GM19468 (cell line): ENCODE measurements at regions not wholly inside any gene's neighbourhood (a gene's known extent, or its start where the extent isn't known, plus 50 kb on each side); places are given as distances from the start of the nearest gene placed in this dataset.
"Not testable (repeated sequence)": the region's sequence is repeated elsewhere in the genome, so short reads cannot be mapped to it uniquely, and the experiment has no call there.

Source experiments
- ATAC-seq: cut with Tn5 transposase; IDR thresholded peaks from one replicate; pipeline ENCODE4 v1.9.1; 2021; ENCODE audit warnings: mild to moderate bottlenecking, moderate library complexity, moderate number of reproducible peaks; ENCODE audit not compliant: unreplicated experiment; ENCODE audit errors: extremely low read depth

DNA sequence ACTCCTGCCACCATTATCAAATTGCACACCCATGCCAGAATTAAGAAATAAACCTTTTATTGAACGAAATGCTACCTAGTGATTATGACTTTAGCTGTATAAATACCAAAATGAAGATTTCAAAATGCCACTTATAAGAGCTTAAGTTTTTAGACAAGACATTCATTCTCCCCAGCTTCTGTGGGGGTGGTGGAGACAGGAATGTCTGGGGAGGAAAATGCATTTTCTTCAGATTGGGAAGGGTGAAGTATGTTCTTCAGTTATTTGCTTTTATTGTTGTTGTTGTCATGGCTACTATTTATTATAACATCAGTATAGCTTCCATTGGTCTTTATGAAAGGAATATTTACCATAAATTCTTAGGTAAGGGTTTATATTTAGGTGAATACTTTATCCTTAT lies 132.7 kb upstream of the GMNC start:
- ATAC-seq: no peak

DNA sequence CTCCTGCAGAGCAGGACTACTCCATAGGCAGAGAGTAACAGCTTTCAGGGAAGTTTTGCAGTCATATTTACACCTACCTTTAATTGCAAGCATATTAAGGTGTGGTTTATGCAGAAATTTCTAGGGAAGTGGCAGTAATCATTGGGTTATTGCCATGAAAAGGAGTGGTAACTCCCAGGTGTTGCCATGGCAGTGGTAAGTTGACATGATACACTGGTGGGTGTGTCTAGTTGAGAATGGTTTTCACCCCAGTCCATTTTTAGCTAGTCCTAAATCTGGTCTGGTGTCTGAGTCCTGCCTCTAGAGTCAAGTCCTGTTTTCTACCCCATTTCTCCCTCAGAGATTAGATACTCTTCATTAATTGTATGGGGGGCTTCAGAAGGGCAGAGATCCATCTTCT lies 128.4 kb upstream of the GMNC start:
- no peak for ATAC-seq

DNA sequence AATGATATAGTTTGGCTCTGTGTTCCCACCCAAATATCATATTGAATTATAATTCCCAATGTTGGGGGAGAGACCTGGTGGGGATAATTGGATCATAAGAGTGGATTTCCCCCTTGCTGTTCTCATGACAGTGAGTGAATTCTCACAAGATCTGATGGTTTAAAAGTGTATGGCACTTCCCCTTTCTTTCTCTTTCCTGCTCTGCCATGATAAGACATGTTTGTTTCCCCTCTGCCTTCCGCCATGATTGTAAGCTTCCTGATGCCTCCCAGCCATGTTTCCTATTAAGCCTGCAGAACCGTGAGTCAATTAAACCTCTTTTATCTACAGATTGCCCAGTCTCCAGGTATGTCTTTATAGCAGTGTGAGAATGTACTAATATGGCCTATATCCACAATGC lies 126.7 kb upstream of the GMNC start:
- ATAC-seq: no peak

DNA sequence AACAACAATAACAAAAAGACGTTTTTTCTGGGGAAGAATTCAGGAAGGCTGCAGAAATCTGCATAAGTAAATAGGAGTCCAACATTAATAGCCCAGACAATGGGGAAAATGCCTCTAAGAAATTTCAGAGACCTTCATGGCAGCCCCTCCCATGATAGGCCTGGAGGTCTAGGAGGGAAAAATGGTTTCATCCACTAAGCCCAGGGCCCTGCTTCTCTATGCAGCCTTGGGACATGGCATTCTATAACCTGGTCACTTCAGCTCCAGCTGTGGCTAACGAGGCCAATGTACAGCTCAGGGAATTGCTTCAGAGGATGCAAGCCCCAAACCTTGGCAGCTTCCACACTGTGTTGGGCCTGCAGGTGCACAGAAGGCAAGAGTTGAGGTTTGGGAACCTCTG lies 125.6 kb upstream of the GMNC start:
- no peak for ATAC-seq

GRCh38 chr3:190984502-190985244 lies 122.2 kb upstream of the GMNC start:
- ATAC-seq: no peak

DNA sequence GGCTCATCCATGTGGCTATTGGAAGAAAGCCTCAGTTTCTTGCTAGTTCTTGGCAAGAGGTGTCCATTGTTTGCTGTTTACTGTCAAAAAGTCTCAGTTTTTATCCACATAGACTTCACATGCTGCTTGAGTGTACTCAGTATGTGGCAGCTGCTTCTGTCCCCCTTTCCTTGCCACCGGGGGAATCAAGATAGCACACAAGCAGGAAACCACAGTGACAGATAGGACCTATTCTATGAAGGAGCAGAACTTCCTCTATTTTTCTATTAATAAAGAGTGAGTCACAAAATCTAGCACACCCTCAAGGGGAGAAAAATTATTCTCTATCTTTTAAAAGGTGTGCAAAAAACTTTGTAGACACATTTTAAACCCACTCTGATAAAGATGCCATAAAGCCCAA lies 121.4 kb upstream of the GMNC start:
- no peak for ATAC-seq

DNA sequence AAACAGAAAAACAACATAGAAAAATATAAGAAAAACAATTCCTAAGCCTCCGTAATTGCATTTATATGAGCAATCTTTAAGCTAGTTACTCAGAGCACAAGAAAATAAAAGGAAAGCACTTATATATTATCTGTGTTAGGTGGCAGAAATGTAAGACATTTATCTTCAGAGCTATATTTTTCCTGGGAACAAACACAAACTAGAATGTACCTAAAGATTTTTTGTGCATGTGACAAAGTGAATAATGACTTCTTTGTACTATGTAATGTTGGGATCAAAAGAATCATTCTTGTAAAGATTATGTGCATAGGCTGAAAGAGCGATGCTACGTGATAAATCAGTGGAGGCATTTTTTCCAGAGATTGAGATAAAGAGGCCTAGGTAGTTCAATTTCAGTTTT lies 111.3 kb upstream of the GMNC start:
- ATAC-seq: no peak

DNA sequence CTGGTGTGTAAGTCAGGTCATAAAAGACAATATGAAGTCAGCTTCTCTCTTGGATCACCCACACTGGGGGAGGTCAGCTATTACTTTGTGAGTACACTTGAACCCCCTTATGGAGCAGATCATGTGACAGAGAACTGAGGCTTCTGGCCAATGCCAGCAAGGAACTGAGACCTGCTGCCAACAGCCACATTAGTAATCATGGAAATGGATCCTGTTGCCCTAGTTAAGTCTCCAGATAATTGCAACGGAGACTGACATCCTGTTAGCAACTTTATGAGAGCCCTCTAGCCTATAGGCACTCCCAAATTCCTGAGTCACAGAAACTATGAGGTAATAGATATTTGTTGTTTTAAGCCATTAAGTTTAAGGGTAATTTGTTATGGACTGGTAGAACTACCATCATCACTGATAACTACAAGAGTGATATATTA lies 110.4 kb upstream of the GMNC start:
- no peak for ATAC-seq

DNA sequence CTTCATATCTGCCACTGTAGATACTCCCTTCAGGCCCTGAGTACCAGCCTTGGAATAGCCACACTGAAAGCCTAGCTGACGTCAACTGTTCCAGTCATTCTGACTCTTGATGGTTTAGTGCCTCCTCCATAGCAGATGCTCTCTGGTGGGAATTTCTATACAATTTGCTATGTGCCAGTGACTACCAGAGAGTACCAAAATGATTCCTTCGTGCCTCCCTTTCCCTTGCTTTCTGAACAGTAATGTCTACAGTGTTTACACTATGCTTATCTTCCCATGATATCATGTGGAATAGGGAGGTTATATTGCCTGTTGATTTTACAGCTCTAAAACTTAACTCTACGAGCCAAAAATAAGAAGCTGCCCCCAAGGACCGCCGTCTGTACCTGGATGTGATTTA lies 109.7 kb upstream of the GMNC start:
- no peak for ATAC-seq

DNA sequence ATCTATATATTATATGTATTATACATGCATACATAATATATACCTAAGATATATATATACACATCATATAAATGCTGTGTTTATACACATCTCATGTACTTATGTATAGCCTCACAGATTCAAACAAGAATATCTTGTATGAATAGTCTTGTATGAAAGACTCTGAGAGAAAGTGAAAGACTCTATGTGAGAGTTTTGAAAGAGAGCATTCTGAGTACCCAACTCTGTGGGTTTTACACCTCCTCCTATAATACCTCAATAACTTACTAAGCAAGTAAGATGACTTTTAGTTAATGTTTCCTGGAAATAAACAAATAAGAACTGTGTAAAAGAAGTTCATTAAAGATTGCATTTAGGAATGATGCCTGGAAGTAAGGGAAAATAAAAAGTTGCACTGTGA lies 108.1 kb upstream of the GMNC start:
- no peak for ATAC-seq

DNA sequence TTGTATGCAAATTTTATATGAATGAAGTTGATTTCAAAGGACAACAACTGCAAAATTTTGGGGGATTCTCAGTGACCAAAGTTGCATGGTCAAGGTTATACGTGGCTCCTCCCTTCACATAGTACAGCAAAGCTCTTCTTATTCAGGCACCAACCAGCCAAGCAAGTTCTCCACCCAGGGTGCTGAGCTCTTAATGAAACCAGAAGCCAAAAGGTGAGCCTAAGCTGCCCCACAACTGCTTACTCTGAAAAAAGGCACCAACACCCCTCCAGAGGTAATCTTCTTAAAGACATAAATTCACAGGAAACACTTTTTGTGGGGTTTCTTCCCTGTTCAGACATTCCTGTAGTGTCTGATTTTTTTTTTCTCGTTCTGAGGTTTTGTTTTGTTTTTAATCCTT lies 106.1 kb upstream of the GMNC start:
- ATAC-seq: no peak

DNA sequence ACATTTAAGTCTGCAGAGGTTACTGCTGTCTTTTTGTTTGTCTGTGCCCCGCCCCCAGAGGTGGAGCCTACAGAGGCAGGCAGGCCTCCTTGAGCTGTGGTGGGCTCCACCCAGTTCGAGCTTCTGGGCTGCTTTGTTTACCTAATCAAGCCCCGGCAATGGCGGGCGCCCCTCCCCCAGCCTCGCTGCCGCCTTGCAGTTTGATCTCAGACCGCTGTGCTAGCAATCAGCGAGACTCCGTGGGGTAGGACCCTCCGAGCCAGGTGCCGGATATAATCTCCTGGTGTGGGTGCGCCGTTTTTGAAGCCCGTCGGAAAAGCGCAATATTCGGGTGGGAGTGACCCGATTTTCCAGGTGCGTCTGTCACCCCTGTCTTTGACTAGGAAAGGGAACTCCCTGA lies 102.4 kb upstream of the GMNC start:
- not testable (repeated sequence) for ATAC-seq

GRCh38 chr3:190959077-190959476 lies 96.6 kb upstream of the GMNC start:
- no peak for ATAC-seq

GRCh38 chr3:190941694-190942260 lies 79.3 kb upstream of the GMNC start:
- ATAC-seq: no peak

DNA sequence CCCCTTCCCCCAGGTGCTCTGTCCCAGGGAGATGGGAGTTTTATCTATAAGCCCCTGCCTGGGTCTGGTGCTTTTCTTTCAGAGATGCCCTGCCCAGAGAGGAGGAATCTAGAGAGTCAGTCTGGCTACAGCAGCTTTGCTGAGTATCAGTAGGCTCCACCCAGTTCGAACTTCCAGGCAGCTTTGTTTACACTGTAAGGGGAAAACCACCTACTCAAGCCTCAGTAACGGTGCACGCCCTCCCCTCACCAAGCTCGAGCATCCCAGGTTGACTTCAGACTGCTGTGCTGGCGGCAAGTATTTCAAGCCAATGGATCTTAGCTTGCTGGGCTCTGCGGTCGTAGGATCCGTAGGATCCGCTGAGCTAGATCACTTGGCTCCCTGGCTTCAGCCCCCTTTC lies 72.1 kb upstream of the GMNC start:
- ATAC-seq: not testable (repeated sequence)

DNA sequence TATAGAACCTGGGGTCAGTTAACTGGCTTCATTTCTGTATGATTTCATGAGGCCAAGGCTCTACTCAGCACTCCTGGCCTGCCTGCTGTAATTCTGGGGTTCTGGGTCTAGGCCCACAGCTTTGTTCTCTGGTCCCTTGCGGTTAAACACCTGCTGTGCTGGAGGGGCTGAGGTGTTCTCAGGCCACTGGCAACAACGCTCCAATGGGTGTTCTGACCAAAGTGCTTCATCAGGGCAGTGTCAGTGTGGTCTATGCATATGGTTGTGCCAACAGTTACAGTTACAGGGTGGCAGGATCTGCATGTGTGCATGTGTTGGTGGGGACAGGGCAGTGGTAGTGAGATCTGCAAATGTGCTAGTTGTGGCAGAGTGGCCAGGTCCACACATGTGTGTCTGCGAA lies 64.1 kb upstream of the GMNC start:
- ATAC-seq: no peak

- no peak for ATAC-seq
These were observed 50.2 kb upstream of the GMNC start for GRCh38 chr3:190912736-190913135.
